CD4-positive, alpha-beta T cell treated with Interleukin-12 subunit alpha and Interleukin-12 subunit beta, for 1 hour (primary cell): ENCODE measurements at regions not wholly inside any gene's neighbourhood (a gene's known extent, or its start where the extent isn't known, plus 50 kb on each side); places are given as distances from the start of the nearest gene placed in this dataset.

ENCODE experiments used
- DNase-seq: peaks from one replicate; pipeline ENCODE4 v3.0.0-alpha.2; 2020

DNA sequence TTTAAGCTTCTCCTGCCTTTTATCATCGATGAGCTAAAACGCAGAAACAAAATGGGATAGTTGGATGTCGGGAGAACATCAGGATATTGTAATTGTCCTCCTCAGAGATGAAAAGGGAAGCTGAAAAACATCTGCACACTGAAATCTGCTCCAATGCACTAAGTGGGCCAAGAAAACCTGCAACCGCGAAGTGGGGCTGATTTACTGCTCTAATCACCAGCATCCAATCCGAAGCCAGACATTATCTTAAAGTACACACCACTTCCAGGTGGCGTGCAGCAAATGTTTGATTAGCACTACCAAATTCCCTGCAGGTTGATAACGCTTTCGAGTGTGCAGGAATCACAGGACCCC, 230.3 kb upstream of the SLC14A2 start:
- DNase-seq, result no peak

DNA sequence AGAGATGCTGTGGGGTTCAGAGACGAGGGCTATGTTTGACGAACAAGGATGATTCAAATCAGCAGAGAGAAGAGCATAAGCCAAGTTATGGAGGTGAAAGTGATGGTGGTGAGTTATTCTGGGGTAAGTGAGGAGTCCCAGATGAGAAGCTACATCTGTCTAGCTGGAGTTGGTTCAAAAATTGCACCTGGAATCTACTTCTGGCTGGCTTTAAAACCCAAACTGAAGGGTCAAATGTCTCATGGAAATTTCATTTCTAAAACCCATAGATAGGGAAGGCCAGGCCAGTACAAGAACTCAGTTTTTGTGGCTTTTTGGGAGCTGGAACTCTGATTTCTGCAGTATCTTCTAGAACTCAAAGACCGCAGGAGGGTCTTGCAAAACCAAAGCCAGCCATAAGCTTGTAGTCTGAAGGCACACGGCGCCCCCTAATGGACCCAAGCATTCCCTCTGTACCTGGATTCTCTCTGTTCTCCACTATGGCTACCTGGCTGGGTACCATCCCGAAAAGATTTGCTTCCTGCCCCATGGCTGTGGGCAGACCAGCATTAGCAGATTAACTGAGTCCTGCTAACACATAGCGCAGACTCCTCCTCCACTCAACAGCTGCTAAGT, 229.1 kb upstream of the SLC14A2 start:
- no peak for DNase-seq

DNA sequence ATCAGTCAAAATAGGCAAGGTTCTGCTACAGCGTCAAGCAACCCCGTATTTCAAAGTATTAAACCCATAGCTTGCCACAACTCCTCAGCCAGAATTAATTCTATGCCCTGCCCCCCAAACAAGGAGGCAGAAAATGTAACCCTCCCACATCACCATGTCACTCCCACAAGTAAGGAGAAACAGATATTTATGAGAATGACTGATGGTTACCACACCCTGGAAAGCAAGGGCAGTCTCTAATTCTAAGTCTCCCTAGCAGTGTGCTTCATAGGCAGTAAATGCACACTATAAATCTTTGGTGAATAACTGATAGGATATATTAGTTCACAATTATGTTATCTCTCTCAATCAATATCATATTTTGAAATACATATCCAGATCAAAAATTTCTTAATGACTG, 228.0 kb upstream of the SLC14A2 start:
- no peak for DNase-seq

DNA sequence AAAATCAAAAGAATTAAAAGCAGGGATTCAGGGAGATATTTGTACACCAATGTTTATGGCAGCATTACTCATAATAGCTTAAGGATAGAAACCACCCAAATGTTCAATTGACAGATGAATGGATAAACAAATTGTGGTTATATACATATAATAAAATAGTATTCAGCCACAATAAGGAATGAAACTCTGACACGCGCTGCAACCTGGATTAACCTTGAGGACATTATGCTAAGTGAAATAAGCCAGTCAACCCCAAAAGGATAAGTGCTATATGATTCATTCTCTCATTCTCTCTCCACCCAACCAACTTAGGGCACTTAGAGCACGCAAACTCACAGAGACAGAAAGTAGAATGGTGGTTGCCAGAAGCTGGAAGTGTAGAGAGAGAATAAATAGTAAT, 216.8 kb upstream of the SLC14A2 start:
- DNase-seq, result no peak

DNA sequence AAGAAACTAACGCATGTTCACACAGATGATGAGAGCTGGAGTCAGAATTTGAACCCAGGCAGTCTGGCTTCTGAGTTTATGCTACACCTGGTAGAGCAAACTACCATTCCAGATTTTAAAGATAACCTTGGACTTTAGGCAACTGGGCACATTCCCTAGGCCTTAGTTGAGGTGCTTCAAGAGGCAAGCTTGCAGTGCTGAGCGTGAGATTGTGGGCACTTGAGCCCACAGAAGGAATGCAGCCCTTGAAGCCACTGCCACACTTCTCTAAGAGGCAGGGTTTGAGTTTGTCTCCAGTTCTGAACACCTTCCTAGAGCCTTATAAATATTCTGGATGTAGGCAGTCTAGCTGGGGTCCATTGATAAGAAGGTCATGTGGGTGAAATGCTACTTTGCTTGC, 216.1 kb upstream of the SLC14A2 start:
- DNase-seq, result no peak

DNA sequence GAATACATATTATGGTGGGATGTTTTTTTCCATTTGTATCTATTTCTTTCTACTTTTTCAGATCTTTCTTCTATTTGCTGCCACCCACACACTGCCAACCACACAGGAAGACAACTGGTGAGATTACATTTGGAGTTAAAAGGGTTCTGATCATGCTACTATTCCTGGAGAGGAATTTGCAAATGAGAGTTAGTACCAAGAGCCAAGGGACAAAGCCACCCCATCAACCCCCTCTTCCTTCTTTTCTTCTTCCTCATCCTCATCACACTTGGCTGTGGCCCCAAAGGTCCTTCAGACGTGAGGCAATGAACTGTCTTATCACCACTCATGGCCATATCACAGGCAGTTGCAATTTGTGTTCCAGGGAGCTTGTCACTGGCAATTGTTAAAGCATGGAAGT, 215.6 kb upstream of the SLC14A2 start:
- no peak for DNase-seq

DNA sequence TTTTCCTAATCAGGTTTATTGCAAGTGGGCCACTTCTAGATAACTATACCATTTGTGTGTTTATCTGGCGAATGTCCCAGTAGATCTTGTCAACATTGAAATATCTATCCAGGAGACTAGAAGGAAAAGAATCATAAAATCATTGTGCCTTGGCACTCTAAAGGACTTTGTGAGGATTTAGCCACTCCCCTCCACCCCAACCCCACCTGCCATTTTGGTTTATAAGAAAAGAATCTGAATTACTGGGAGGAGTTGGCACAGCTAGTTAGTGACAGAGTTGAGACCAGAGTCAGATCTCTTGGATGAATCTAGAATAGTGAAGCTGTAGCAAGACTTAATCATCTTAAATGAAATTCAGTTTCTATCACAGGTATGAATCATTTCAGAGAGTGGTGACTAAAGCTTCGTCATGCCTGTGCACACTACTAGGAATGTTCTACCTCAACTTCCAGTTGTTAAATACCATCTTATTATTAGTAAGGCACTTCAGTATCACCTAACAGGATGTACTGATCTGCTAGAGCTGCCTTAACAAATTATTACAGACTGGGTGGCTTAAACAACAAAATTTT, 212.7 kb upstream of the SLC14A2 start:
- DNase-seq, result no peak

DNA sequence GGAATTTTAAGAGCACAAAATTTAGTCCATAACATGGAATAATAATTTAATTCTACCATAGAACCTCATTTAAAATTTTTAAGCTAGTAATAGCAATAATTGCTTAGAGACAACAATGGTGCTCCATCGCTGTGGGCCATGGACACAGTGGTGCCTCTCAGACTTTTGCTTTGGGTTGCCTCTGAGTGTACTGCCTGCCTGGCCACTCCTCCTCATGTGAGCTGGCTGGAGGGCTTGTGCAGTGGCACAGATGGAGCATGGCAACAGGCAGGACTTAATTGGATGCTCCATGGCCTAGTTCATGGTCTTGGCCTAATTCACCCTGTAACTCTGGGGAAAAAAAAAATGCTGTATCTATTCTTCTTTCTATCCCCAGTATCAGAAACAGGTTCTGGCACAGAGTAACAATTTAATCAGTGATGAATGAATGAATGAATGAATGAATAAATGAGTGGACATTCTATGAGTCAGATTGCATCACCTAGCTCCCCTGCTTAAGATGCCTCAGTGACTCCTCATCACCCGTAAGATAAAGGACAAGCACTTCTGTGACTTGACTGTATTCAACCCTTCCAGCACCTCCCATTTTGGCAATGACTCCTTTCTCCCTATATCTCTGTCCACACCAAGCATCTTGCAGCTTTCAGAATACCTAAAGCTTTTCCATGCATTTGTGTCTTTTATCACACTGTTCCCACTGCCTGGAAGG, 211.8 kb upstream of the SLC14A2 start:
- no peak for DNase-seq

DNA sequence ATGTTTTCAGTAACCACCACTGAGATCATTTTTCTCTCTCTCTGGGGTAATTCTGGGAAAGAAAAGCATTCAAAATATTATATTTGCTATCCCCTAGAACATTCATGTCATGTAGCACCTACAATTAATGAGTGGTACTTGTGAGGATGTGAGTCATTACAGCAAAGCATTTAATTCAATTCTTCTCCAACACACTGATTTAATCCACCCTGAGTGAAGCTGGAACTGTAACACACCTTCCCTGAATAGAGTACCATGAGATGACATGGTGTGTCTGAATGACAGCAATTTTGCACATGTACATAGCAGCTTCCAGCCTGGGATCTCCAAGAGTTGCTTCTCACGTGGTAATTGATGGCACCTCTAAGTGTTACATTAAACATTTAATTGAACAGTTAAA, 207.1 kb upstream of the SLC14A2 start:
- no peak for DNase-seq

DNA sequence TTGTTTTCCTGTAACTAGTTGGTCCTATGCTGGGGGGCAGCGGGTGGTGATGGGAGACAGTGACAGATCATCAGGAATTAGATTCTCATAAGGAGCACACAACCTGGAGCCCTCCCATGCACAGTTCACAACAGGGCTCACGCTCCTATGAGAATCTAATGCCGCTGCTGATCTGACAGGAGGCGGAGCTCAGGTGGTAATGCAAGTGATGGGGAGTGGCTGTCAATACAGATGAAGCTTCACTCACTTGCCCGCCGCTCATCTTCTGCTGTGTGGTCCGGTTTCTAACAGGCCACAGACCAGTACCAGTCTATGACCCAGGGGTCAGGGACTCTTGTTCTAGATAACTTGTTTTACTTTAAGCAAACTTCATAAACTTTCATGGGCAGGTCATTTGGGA, 205.3 kb upstream of the SLC14A2 start:
- DNase-seq, result no peak

DNA sequence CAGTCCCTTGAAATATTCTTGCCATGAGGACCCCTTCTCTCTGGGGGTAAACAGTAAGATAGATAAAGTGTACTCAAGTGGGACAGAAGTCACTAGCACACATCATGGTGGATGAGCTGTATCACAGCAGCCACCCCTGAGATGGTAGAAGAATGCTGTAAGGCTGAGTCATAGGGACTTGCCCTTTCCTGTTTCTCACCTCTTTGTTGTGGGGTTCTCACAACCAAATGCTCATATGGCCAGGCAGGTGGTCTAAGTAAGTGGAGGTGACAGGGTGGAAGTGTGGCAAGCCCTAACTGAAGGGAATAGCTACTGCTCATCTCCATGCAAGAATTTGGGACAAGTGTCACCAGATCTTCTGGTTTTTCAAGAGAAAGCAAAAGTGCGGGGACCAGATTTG, 202.7 kb upstream of the SLC14A2 start:
- DNase-seq, result no peak

DNA sequence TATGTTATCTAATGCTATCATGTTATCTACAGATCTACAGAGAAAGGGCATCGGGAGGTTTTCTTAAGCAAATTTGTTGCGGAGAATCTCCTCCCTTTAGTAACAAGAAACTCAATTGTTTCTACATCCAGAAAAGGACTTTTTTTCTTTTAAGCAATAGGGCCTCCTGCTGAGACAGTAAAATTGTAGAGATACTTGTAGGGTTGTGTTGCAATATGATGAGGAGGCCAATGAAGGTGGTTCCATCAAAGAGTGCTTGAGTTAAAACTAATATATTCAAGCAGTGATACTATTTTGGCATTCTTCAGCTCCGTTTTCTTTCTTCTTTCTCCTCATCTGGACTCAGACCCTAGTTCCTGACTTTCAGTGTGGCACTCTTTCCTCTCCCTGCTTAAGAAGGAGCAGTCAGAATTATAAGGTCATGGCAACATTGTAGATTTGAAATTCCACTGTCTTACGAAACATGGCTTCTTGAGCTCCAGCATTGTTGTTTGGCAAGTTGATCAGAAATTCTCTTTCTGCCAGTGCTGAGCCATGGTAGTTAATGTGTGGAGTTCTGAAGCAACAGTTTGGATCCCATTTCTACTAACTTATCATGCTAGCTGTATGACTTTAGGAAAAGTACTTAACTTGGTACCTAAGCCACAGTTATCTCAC, 202.0 kb upstream of the SLC14A2 start:
- DNase-seq, result no peak

DNA sequence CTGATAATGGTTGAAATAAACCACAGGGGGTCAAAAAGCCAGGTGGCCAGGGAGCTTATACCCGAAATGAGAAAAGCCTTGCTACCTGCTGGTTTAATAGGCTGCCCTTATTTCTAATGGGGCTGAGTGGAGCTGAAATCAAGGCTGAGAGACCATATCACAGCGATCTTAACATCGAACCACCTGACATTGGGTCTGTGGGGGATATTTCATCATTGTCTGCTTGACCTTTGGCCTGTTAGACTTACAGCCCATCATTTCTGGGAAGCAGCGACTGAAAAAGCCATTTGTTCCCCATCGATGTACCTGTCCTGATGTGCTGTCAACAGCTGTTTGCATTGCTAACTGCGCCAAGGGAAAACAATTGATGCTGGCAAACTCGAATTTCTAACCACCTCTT, 199.7 kb upstream of the SLC14A2 start:
- no peak for DNase-seq

DNA sequence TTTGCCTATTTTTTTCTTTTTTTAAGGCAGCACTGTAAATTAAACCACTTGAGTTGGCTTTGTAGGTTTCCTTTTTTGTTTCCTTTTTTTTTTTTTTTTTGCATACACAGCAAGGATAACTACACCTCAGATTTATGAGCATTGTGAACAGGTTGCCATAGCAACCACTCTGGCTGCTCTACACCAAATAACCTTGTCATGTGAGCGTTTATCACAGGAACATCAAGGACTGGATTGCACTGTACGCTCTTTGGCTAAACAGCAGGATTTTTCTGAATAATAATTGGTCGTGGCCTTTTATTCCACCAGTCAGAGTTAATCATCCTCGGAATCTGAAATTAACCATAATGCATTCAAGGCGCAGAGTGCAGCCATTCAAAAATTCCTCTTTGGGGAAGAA, 199.1 kb upstream of the SLC14A2 start:
- no peak for DNase-seq

DNA sequence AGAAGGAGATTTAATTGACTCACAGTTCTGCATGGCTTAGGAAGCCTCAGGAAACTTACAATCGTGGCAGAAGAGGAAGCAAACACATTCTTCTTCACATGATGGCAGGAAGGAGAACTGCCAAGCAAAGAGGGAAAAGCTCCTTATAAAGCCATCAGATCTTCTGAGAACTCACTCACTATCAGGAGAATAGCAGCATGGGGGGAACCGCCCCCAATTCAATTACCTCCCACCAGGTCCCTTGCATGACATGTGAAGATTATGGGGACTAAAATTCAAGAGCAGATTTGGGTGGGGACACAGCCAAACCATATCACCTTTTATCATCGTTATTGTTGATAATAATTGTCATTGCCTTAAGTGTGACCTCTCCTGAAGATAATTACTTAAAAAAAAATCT, 197.9 kb upstream of the SLC14A2 start:
- no peak for DNase-seq

DNA sequence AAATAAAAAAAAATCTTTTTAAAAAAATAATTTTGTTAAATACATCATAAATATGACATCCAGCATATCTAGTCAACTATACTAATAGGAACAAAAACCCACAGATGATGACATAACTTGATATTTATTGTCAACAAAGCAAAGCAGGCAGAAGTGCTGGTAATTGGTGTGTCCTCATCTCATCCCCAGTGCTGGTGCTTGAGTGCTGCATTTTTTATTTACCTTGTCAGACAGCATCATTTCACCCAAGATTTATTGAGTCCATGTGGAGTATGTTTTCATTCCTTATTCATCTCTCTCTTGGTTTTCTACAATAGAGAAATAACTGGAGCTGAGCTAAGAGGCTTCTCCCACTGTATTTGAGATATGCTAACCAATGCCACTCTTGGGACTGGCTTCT, 191.6 kb upstream of the SLC14A2 start:
- DNase-seq, result no peak

DNA sequence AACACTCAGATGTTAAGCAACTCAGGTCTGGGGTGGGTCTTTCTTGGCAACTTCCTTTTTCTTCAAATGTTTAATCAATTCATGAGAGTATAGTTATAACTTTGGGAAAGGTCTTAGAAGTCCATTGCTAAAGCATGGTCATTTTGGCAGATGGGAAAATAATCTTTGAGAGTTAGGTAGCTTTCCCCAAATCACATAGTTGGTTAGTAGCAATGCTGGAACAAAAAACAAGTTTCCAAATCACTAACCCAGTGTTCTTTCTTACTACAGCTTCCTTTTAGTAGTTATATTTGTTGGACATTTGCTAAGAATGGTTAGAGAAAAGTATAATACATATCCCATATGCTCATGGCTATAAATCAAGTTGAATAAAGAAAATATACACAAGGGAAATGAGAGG, 185.2 kb upstream of the SLC14A2 start:
- DNase-seq, result no peak

DNA sequence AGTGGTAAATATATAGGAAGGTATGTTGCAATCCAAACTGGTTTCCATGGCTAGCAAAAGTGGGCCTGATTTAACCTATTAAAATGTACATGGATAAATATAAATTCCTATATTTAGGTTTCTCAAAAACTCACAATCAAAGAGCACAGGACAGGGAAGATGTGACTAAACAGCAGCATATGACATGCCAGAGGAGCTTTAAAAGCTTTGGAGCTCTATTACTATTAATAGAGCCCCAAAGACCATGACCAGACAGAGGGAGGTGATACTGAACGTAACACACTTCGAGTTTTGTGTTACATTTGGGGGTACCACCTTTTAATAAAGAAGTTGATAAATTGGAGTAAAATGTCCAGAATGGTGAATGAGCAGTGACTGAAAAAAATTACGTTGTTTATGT, 179.5 kb upstream of the SLC14A2 start:
- DNase-seq, result no peak

DNA sequence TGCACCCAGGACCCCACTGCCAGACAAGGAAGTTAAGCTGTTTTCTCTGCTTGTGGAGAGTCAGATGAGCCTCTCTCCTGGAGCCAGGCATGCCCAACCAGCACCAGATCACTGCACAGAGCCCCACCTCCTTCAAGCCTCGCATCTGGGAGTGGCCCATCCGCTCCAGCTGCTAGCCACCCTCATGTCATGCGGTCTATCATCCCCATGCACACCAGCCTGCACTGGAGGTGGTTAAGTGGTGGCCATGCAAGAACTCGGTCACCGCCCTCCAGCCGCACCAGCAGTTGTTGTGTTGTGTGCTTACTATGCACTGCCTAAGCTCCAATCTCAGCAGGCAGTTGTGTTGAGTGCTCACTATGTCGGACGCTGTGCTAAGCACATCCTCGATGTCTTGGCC, 177.9 kb upstream of the SLC14A2 start:
- no peak for DNase-seq

DNA sequence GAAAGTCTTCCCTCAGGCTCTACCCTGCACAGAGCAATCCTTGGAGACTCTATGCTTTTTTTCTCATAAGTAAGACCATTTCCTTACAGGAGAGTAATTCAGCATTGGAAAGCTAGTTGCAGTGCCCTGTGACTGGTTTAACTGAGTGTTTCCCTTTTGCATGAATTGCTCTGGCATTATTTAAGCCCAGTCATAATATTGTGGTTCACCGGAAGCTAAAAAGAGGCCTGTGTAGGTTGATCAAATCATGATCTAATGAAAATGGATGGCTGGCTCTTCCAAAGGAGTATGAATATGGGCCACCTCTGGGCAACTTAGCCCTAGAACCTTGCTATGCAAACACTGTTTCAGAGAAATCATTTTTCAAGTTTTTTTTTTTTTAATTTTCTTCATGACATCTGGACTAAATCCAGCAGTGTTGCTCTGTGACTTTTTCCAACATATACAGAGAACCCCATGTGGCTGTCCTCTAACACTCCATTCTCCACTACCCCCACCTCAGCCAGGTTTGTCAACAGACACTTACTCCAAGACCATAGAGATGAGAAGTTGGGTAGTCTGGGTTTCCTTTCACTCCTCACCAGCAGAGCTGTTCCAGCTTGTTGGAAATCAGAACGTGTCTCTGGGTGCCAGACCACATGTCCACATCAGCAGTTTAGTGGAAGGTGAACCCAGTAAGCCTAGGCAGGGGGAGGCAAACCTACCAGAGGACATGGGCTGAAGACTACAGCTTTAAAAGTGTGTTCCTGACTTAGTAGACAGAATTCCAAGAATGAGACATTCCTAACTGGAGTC, 175.2 kb upstream of the SLC14A2 start:
- no peak for DNase-seq

DNA sequence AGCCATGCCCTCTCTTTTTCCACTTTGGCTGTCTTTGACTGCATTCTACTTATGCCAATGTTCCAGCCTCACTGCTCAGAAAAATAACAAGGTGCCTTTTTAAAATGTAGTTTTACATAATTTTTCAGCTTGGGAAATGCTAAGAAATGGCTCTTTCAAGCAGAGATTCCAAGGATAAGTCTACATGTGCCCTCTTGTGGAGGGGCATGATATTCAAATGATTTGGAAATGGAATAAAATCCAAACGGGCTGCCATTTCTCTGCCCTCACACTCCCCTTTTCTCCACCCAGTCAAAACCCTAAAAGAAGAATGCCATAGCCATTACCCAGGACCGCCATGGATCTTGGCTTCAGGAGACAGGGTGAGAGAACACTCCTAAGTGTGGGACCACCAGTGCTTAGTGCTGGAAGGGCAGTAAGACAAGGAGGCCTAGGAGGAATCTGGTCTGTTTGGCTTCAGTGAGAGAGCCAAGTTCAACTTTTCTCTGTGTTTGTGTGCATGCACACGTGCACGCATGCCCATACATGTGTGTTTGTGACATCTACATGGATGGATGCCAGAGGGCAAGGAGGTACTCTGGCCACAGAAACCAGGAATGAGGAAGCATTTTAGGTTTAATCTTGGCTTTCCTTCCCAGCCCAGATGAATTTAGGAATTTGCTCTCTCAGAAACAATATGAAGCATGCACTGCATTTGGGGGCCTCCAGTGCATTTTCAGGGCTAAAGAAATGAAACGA, 174.0 kb upstream of the SLC14A2 start:
- DNase-seq, result no peak

DNA sequence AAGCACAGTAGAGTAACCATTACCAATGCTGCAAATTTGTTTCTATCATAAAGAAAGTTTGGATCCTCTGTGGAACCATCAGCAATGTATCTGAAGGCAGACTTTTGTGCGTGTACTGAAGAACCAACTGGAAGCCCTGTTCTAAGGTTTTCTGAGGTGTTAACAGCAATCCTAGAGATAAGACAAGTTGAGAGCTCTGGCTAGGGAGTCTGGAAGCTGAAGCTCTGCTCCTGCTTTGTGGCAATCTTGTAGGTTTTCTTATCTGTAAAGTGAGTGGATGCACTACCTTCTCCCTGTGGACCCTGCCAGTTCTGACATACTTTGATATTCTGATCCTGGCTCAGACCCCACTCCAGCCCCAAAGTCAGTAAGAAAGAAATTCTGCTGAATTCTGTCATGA, 171.2 kb upstream of the SLC14A2 start:
- no peak for DNase-seq
